ENCODE measurements at regions not wholly inside any gene's neighbourhood (a gene's known extent, or its start where the extent isn't known, plus 50 kb on each side); places are given as distances from the start of the nearest gene placed in this dataset.

DNA sequence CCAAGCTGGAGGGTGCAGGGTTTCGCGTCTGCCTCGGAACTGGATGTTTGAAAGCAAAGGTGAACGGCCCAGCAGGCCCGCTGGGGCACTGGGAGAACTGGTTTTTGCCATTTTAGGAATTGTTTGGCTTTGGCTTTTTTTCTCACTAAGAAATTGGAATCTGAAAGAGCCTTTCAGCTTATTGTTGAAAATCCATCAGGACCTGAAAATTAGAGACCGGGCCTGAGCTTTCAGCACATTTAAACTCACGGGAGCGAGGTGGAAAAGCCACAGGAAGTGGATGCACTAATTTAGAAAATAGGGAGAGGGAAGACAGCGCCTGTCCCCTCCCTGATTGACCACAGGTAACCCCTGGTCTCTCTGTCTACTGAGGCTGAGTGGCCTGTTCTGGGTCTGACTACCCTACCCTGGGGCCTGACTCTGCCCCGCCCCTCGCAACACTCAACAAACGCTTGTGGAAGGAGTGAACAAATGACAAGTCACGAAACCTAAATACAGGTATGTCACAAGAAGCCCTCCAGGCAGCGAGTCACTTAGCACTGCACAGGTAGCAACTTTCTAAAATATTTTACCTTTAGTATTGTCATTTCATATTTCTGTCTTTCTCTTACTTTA, 100.3 kb upstream of the MBOAT2 start:
- Histone ChIP-seq H3K23me2 (ENCODE audit: low read depth, low read length) (no peaks in the 10 kb centered on the region; the same call in 1 of the 2 replicates), H3K27ac (ENCODE audit: low read depth, low read length) (no peak overlapping the region), H3K4me2 (ENCODE audit: insufficient read depth in 1 of 2, low read depth in 2 of 2, low read length in 2 of 2) (peak overlapping the region; percentile 68 to 77), H2BK12ac (ENCODE audit: low read depth, low read length) (no peak overlapping the region), H3K23ac (ENCODE audit: insufficient read length) (no peak overlapping the region), H2BK15ac (ENCODE audit: low read length) (no peak overlapping the region), H4K8ac (ENCODE audit: extremely low read depth, insufficient read depth, low read length) (no peak overlapping the region), H2BK20ac (ENCODE audit: low read length) (no peak overlapping the region), H2AFZ (ENCODE audit: low read length) (0 out of 2 replicates have a peak overlapping the region, but pooled peaks have one; percentile 53), H3K4me1 (replicated peaks in 1 of 4; ENCODE audit: control insufficient read depth in 3 of 4, insufficient read depth in 4 of 4, low read length in 3 of 4) (peaks cover 0 to 18% (median 11%) of the 10 kb centered on the region in 4 experiments; a peak in 6 of 7 replicates), H4K5ac (ENCODE audit: insufficient read length, low read depth, low read length) (no peak overlapping the region), H2BK120ac (replicated peaks; ENCODE audit: low read depth, low read length) (no peak overlapping the region), H3K27me3 (replicated peaks in 1 of 4; ENCODE audit: control insufficient read depth in 3 of 4, extremely low read depth in 1 of 4, insufficient read depth in 3 of 4, low read length in 3 of 4) (peaks cover 0 to 20% (median 13%) of the 10 kb centered on the region in 4 experiments; a peak in 5 of 7 replicates), H3K4ac (replicated peaks; ENCODE audit: insufficient read length, low read depth, low read length) (no peak overlapping the region), H3K79me1 (ENCODE audit: low read depth, low read length) (no peaks in the 10 kb centered on the region), H3K79me2 (ENCODE audit: control insufficient read depth in 1 of 2, insufficient read depth in 2 of 2, low read length in 2 of 2) (no peaks in the 10 kb centered on the region), H3K56ac (replicated peaks; ENCODE audit: insufficient read length, low read depth, low read length) (no peak overlapping the region), H3K9ac (replicated peaks in 1 of 4; ENCODE audit: extremely low read depth in 1 of 4, low read depth in 3 of 4, low read length in 3 of 4) (no peak overlapping the region; a peak in 2 of 7 replicates), H3K4me3 (ENCODE audit: extremely low read depth in 1 of 4, insufficient read depth in 2 of 4, low read depth in 3 of 4, low read length in 4 of 4) (peak overlapping the region in 3 of 4 experiments; percentile 11 to 47 (median 29); a peak in 5 of 8 replicates), H4K91ac (replicated peaks; ENCODE audit: insufficient read length, low read length) (no peak overlapping the region), H3K9me3 (ENCODE audit: insufficient read depth in 2 of 2, low read depth in 1 of 2, low read length in 1 of 2) (no peaks in the 10 kb centered on the region), H3K18ac (ENCODE audit: extremely low read depth, low read length) (no peak overlapping the region), H2AK5ac (ENCODE audit: low read depth, low read length) (no peak overlapping the region), H3K36me3 (ENCODE audit: control insufficient read depth in 2 of 4, insufficient read depth in 4 of 4, low read length in 3 of 4) (no peaks in the 10 kb centered on the region), H3K14ac (ENCODE audit: insufficient read length) (no peak overlapping the region), H4K20me1 (replicated peaks in 1 of 2; ENCODE audit: control insufficient read depth in 1 of 2, insufficient read depth in 2 of 2, low read length in 2 of 2) (no peaks in the 10 kb centered on the region), H2BK5ac (ENCODE audit: low read depth, low read length) (0 out of 2 replicates have a peak overlapping the region, but pooled peaks have one; percentile 4)
- peak; percentile 74 for TF ChIP-seq SRF (IDR thresholded peaks at IDR 0.05; ENCODE audit: low read depth, low read length)
- no peak for TF ChIP-seq JUND (IDR thresholded peaks at IDR 0.05; ENCODE audit: low read length)
- TF ChIP-seq SP1 (IDR thresholded peaks at IDR 0.05; ENCODE audit: low read depth, low read length): peak; percentile 28; the same call in 1 of the 2 replicates
- FAIRE-seq (no peak), DNase-seq (ENCODE audit: low read depth in 1 of 2, low spot score in 2 of 2) (no peak)
- WGBS, 2 experiments (ENCODE audit: extremely low coverage in 1 of 2, insufficient coverage in 1 of 2, insufficient read length in 1 of 2, insufficient replicate concordance in 2 of 2, low coverage in 1 of 2, low lambda C conversion rate in 2 of 2, missing lambda C conversion rate in 1 of 2): 33% methylated on average over 14 of the region's 14 CpGs; no CpG with 5 or more reads in 1 of the 2 experiments
- ChIA-PET CTCF (ENCODE audit: partially characterized antibody) (interaction anchor here (0.7 to 2.8 kb wide), 6 partner anchors 10 to 222 kb away, joined by 3 to 12 read pairs (median 4); no protein-coding TSS in a partner anchor), POLR2A (ENCODE audit: partially characterized antibody) (interaction anchor here (1.4 kb wide), 1 partner anchor 23 kb away, joined by 3 read pairs; no protein-coding TSS in a partner anchor)

Measured in H1 (cell line).